HAP-1 (cell line): ENCODE measurements at regions not wholly inside any gene's neighbourhood (a gene's known extent, or its start where the extent isn't known, plus 50 kb on each side); places are given as distances from the start of the nearest gene placed in this dataset.

Experiments
- DNase-seq, 2 experiments: peaks; one replicate each; pipeline ENCODE4 v3.0.0-alpha.2; 2016 to 2020; ENCODE audit warnings: low spot score in 2 of 2
- H3K27me3 ChIP-seq: fragments of 250-450 bp; sonication (Bioruptor Pico); 2 replicates; pipeline ENCODE4 v1.5.1; 2020; ENCODE audit warnings: low read depth, mild to moderate bottlenecking, moderate library complexity
- H3K36me3 ChIP-seq: fragments of 250-450 bp; sonication (Bioruptor Pico); replicated peaks from 2 replicates; pipeline ENCODE4 v1.5.1; 2020; ENCODE audit warnings: mild to moderate bottlenecking
- H3K4me1 ChIP-seq: fragments of 250-450 bp; sonication (Bioruptor Pico); 2 replicates; pipeline ENCODE4 v1.5.1; 2020; ENCODE audit warnings: mild to moderate bottlenecking
- H3K4me3 ChIP-seq: fragments of 250-450 bp; sonication (Bioruptor Pico); 2 replicates; pipeline ENCODE4 v1.5.1; 2020; ENCODE audit warnings: mild to moderate bottlenecking, moderate library complexity
- H3K9me3 ChIP-seq: fragments of 250-450 bp; sonication (Bioruptor Pico); 2 replicates; pipeline ENCODE4 v1.5.1; 2020; ENCODE audit warnings: mild to moderate bottlenecking, moderate library complexity
- in situ Hi-C: fragments of 300-500 bp; cut with MboI; formaldehyde crosslinking; loops from 3 replicates; pipeline ENCODE4 v1.14.3; 2020; ENCODE audit warnings: low sequenced_read_pairs, inconsistent platforms, mixed read lengths

DNA sequence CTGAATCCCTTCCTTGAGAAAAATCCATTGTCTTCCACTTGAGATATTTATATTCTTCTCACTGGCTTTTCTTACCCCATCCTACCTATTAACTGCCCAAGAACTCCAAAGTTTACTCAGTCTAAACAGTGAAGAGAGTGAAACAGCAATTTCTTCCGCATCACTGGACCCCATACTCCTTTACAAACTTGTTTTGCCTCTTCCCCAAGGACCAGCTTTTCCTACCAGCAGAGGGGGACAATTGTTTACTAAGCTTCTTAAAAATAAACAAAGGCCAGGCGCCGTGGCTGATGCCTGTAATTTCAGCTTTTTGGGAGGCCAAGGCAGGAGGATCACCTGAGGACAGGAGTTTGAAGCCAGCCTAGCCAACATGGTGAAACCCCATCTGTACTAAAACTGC, 52.0 kb downstream of the LRATD1 start:
- H3K4me3 ChIP-seq = no peak overlapping the region
- in situ Hi-C loops = no loop called here

DNA sequence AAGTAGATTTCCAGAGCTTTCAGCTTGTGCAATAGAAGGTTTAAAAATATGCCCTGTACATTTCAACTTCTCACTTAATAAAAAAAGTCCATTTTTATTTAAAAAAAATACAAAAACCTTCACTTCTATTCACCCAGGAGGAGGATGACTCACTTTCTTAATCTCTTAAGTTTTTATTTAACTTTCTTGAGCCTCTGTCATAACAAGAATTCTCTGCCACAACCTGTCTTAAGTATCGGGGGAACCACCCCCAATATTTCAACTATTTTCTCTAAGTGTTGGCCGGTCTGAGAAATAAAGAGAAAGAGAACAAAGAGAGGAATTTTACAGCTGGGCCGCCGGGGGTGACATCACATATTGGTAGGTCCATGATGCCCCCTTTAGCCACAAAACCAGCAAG, 58.4 kb downstream of the LRATD1 start:
- H3K9me3 ChIP-seq = no peaks in the 10 kb centered on the region
- no peak for DNase-seq
- no peaks in the 10 kb centered on the region for H3K4me1 ChIP-seq
- in situ Hi-C loops = no loop called here
- H3K4me3 ChIP-seq = no peak overlapping the region
- no peaks in the 10 kb centered on the region for H3K36me3 ChIP-seq
- H3K27me3 ChIP-seq = no peaks in the 10 kb centered on the region

More for the DNA sequence above, 52.0 kb downstream of the LRATD1 start:
- Histone ChIP-seq H3K9me3 (no peaks in the 10 kb centered on the region), H3K27me3 (no peaks in the 10 kb centered on the region), H3K4me1 (no peaks in the 10 kb centered on the region), H3K36me3 (no peaks in the 10 kb centered on the region)
- DNase-seq = no peak

DNA sequence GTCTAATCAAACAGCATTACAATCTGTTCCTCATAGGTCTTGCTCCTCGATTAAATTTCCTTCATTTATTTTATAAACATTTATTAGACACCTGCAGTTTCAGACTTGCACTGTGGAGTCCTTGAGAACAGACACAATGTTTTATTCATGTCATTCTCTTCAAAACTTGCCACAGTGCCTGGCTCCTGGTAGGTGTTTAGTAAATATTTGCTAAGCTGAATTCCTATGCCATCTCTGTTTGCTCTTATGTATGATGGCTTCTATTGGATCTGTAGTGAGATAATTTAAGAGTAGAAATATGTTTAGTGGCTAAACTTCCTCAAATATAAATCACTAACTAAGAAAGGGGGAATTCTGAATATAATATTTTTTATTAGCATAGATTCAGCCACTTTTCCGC, 61.4 kb downstream of the LRATD1 start:
- H3K27me3 ChIP-seq = no peaks in the 10 kb centered on the region
- in situ Hi-C loops = no loop called here
- H3K9me3 ChIP-seq = no peaks in the 10 kb centered on the region
- H3K4me1 ChIP-seq = no peaks in the 10 kb centered on the region
- no peaks in the 10 kb centered on the region for H3K36me3 ChIP-seq
- DNase-seq = no peak
- H3K4me3 ChIP-seq = no peak overlapping the region

DNA sequence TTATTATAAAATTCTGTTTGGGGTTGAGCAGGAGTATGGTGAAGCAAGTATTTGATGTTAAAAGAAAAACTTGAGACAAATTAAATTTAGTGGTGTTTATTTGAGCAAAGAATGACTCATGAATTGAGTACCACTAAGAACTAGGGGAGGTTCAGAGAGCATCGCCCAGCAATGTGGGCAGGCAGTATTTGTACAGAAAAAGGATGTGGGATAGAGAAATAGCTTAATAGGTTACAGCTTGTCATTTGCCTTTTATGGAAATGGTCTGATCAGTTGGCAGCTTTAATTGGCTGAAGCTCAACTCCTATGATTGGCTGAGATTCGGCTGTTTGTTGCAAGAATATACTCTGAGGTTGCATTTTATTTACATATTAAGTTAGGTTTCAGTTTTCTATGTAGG, 68.2 kb downstream of the LRATD1 start:
- Histone ChIP-seq H3K4me3 (no peak overlapping the region), H3K27me3 (no peaks in the 10 kb centered on the region), H3K36me3 (no peaks in the 10 kb centered on the region), H3K9me3 (no peaks in the 10 kb centered on the region), H3K4me1 (no peaks in the 10 kb centered on the region)
- no peak for DNase-seq
- in situ Hi-C loops = no loop called here

DNA sequence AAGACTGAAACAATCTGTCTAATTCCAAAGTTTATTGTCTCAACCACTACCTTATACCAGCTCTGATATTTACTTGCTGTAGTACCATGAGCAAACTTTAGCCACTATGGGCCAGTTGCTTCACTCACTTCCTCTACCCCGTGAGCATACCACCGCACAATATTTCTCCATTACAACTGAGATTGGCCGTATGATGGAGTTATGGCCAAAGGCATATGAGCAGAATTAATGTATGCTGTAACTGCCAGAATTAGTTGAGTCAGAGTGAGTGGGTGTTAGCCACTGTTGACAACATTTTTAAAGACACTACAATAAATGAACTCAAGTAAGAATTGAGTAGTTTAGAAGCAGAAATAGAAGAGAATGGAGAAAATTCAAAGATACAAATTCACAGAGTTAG, 69.7 kb downstream of the LRATD1 start:
- in situ Hi-C loops = no loop called here
- H3K9me3 ChIP-seq = no peaks in the 10 kb centered on the region
- no peaks in the 10 kb centered on the region for H3K27me3 ChIP-seq
- H3K36me3 ChIP-seq = no peaks in the 10 kb centered on the region
- DNase-seq = no peak
- H3K4me3 ChIP-seq = no peak overlapping the region
- no peaks in the 10 kb centered on the region for H3K4me1 ChIP-seq

DNA sequence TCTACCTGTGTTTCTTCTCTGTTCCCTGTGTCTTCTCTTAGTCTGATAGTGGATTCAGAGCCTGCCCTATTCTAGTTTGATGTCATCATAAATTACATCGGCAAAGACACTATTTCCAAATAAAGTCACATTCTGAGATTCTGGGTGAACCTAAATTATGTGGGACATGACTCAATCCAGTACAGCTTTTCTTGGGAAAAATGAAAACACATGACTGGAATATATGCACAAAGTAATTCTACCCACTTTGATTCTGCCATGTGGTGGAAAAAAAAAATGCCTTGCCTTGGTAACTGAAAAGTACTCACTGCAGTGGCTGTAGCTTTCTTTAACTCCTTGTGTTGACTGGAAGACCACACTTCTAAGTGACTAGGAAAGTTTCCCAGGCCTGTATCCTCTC, 73.7 kb downstream of the LRATD1 start:
- H3K4me1 ChIP-seq = no peaks in the 10 kb centered on the region
- in situ Hi-C loops = no loop called here
- no peaks in the 10 kb centered on the region for H3K36me3 ChIP-seq
- H3K4me3 ChIP-seq = no peak overlapping the region
- no peaks in the 10 kb centered on the region for H3K9me3 ChIP-seq
- no peak for DNase-seq
- no peaks in the 10 kb centered on the region for H3K27me3 ChIP-seq

DNA sequence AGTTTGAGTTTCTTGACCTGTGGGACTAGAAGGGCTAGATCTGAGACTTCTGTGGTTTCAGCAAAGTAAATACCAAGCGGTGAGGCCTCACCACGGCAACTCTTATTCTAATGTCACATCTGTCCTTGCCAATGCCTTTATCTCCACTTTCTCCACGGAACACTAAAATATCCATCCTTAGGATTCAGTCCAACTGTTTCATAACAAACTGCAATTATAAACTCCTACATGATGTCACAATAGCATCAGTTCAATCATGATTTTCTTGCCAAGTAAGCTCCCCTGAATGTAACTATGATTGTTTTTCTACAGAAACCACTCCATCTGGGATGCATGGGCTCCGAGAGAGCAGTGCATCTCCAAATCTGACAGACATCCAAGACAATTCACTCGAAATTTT, 79.6 kb downstream of the LRATD1 start:
- in situ Hi-C loops = no loop called here
- Histone ChIP-seq H3K27me3 (no peaks in the 10 kb centered on the region), H3K36me3 (no peaks in the 10 kb centered on the region), H3K4me1 (no peaks in the 10 kb centered on the region), H3K9me3 (no peaks in the 10 kb centered on the region), H3K4me3 (no peak overlapping the region)
- no peak for DNase-seq

DNA sequence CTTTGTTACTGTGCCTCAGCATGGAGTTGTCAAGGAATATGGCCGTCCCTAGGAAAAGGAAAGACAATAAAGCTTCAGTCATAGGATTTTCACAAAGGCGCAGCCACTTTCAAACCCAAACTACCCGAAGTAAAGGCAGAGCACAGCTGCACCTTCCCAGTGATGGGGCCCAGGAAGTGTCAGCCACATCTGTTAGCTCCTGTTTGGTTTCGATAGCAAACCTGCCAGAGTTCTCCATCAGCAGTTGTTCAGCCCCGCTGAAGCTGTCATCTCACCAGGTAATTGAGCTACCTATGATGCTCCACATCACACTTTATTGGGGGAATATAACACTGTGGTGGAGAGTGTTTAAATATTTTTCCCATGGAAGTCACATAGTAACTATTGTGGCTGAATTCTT, 80.7 kb downstream of the LRATD1 start:
- Histone ChIP-seq H3K4me1 (no peaks in the 10 kb centered on the region), H3K27me3 (no peaks in the 10 kb centered on the region), H3K36me3 (no peaks in the 10 kb centered on the region), H3K4me3 (no peak overlapping the region), H3K9me3 (no peaks in the 10 kb centered on the region)
- in situ Hi-C loops = no loop called here
- no peak for DNase-seq

DNA sequence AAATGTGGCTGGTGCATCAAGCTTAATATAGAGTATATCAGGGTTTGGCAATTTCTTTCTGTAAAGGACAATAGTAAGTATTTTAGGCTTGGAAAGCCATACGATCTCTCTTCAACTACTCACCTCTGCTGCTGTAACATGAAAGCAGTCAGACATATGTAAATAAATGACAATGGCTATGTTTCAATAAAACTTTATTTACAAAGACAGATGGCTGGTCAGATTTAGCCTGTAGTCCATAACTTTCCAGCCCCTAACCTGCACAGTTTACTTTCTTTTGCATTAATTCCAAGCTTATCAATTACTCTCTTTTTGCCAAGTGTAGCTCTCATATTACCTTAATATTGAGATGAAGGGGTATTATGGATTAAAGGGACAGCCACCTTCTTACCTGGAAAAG, 83.1 kb downstream of the LRATD1 start:
- H3K9me3 ChIP-seq = no peaks in the 10 kb centered on the region
- in situ Hi-C loops = no loop called here
- no peak for DNase-seq
- H3K4me3 ChIP-seq = no peak overlapping the region
- no peaks in the 10 kb centered on the region for H3K4me1 ChIP-seq
- H3K27me3 ChIP-seq = no peaks in the 10 kb centered on the region
- H3K36me3 ChIP-seq = no peaks in the 10 kb centered on the region

DNA sequence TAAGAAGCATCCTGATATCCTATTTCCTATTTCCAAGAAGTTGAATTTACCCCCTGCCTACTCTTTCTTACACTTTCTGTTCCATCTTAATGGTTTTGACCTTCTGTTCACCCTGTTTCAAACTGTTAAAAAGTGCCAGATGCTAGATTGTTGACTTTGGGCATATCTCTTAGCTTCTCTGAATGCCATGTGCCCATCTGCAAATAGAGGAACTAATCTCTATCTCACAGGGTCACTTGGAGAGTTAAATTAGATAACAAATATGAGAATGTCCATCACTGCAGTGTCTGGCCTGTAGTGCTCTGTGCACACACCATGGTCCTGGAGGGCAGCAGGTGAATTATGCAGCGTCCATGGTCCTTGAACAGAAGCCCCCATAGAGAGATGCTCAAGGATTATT, 83.8 kb downstream of the LRATD1 start:
- in situ Hi-C loops = no loop called here
- Histone ChIP-seq H3K4me3 (no peak overlapping the region), H3K9me3 (no peaks in the 10 kb centered on the region), H3K4me1 (no peaks in the 10 kb centered on the region), H3K27me3 (no peaks in the 10 kb centered on the region), H3K36me3 (no peaks in the 10 kb centered on the region)
- DNase-seq = no peak

DNA sequence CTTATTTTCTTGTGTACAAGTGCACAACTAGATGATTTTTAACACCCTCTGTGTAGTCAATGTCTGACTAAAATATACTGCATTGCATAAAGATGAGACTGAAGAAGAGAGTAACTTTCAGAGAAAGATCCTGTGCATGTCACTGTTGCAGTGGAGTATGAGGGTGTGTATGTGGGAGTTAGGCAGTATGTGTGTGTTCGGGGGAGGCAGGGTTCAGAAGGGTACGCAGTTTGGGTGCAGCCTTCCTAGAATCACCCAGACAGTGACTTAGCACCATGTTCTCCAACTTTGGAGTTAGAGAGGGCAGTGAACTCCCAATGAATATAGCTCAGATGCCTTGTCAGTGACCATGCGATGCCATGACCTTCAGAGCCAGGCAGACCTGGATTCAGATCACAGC, 84.6 kb downstream of the LRATD1 start:
- no peaks in the 10 kb centered on the region for H3K27me3 ChIP-seq
- in situ Hi-C loops = no loop called here
- no peaks in the 10 kb centered on the region for H3K4me1 ChIP-seq
- no peak overlapping the region for H3K4me3 ChIP-seq
- no peaks in the 10 kb centered on the region for H3K36me3 ChIP-seq
- DNase-seq = no peak
- H3K9me3 ChIP-seq = no peaks in the 10 kb centered on the region

DNA sequence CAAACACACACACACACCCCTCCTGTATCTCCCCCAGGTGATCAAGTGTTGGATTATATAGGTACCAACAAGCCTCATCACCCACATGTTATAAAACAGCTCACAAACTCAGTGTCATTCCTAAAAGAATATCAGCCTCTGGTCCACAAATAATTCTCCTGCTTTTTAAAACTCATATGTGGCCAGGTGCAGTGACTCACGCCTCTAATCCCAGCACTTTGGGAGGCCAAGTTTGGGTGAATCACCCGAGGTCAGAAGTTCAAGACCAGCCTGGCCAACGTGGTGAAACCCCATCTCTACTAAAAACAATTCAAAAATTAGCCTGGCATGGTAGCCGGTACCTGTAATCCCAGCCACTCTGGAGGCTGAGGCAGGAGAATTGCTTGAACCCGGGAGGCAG, 87.8 kb downstream of the LRATD1 start:
- H3K9me3 ChIP-seq = no peaks in the 10 kb centered on the region
- DNase-seq = no peak
- in situ Hi-C loops = no loop called here
- H3K4me3 ChIP-seq = no peak overlapping the region
- H3K36me3 ChIP-seq = no peaks in the 10 kb centered on the region
- H3K27me3 ChIP-seq = no peaks in the 10 kb centered on the region
- no peaks in the 10 kb centered on the region for H3K4me1 ChIP-seq

DNA sequence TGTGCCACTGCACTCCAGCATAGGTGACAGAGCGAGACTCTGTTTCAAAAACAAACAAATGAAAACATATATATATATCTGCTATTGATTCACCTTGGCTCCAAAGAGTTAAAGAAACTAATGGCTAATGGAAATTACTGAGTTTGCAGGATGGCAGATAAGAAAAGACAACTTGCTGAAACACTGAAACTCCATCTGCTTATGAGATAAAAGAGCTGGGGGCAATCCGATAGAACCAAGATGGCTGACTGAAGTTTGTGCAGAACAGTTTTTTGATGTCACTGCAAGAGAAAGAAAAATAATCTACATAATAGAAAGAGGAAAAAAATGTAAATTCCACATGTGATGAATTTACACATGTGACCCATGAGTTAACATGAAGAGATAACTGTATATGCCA, 88.2 kb downstream of the LRATD1 start:
- Histone ChIP-seq H3K27me3 (no peaks in the 10 kb centered on the region), H3K4me1 (no peaks in the 10 kb centered on the region), H3K9me3 (no peaks in the 10 kb centered on the region), H3K4me3 (no peak overlapping the region), H3K36me3 (no peaks in the 10 kb centered on the region)
- no peak for DNase-seq
- in situ Hi-C loops = no loop called here

DNA sequence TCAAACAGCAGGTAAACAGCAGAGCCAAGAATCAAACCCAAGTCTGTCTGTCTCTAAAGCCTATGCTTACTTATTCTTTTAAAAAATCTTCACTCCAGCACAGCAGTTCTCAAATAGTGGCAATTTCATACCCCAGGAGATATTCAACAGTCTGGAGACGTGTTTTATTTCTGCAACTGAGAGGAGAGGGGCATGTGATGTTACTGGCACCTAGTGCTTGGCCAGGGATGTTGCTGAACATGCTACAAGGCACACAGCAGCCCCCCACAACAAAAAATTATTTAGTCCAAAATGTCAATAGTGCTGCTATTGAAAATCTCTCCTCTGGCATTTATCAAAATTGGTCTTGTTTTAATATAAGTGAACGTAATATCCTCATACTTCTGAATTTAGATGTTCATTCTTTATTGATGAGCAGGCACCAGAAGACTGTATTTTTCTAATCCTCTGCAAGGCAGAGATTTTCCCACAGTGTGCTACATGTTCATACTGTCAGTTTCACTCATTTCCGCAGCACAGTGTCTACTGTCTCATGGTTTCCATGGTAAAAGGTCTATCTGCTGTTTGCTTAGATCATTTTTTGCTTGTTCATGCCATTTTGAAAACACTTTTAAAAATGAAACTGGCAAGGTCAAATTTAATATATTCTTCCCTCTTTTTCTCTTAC, 90.5 kb downstream of the LRATD1 start:
- DNase-seq = no peak
- in situ Hi-C loops = no loop called here
- Histone ChIP-seq H3K4me3 (no peak overlapping the region), H3K27me3 (no peaks in the 10 kb centered on the region), H3K9me3 (no peaks in the 10 kb centered on the region), H3K36me3 (no peaks in the 10 kb centered on the region), H3K4me1 (no peaks in the 10 kb centered on the region)

DNA sequence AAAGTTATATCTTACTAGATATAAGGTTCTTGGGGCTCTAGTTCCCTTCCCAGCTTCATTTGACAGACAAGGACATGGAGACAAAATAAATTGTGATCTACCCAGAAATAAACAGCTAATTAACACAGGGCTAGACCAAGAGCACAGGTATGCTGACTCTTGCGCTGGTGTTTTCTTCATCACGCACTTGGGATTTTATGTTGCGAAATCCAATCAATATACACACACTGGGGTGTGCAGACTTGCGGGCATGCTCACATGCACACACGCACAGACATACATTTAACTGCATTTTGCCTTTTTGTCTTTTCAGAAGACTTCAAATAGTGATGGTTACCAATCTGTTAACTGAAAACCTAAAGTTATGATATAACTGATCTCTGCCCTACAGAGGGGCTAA, 91.2 kb downstream of the LRATD1 start:
- no peak for DNase-seq
- no peaks in the 10 kb centered on the region for H3K36me3 ChIP-seq
- H3K9me3 ChIP-seq = no peaks in the 10 kb centered on the region
- no peaks in the 10 kb centered on the region for H3K4me1 ChIP-seq
- in situ Hi-C loops = no loop called here
- H3K27me3 ChIP-seq = no peaks in the 10 kb centered on the region
- no peak overlapping the region for H3K4me3 ChIP-seq
